HFFc6 (cell line): ENCODE measurements at regions not wholly inside any gene's neighbourhood (a gene's known extent, or its start where the extent isn't known, plus 50 kb on each side); places are given as distances from the start of the nearest gene placed in this dataset.
"Not testable (repeated sequence)": the region's sequence is repeated elsewhere in the genome, so short reads cannot be mapped to it uniquely, and the experiment has no call there.

Source experiments
- DNase-seq: peaks from one replicate; pipeline ENCODE4 v3.0.0-alpha.2; 2018
- H3K27ac Mint-ChIP-seq: 2 replicates; pipeline ENCODE4 v1.8.0; 2020; ENCODE audit warnings: mild to moderate bottlenecking, mixed read lengths
- H3K27me3 Mint-ChIP-seq: 2 replicates; pipeline ENCODE4 v1.8.0; 2021; ENCODE audit warnings: mild to moderate bottlenecking, moderate library complexity, mixed read lengths; ENCODE audit not compliant: insufficient read depth
- H3K36me3 Mint-ChIP-seq: 2 replicates; pipeline ENCODE4 v1.8.0; 2021; ENCODE audit warnings: low read depth, mixed read lengths
- H3K4me1 Mint-ChIP-seq: 2 replicates; pipeline ENCODE4 v1.8.0; 2020; ENCODE audit warnings: low read depth, mixed read lengths
- H3K4me3 Mint-ChIP-seq: 2 replicates; pipeline ENCODE4 v1.8.0; 2020; ENCODE audit warnings: mild to moderate bottlenecking, moderate library complexity, mixed read lengths
- H3K9me3 Mint-ChIP-seq: 2 replicates; pipeline ENCODE4 v1.8.0; 2020; ENCODE audit warnings: mild to moderate bottlenecking, mixed read lengths
- TF ChIP-seq, protein P1 (sequence below): fragments of 200-600 bp; sonication (generic); IDR thresholded peaks from 2 replicates; pipeline ENCODE4 v1.5.0; 2021; ENCODE audit warnings: antibody characterized with exemption, mild to moderate bottlenecking

DNA sequence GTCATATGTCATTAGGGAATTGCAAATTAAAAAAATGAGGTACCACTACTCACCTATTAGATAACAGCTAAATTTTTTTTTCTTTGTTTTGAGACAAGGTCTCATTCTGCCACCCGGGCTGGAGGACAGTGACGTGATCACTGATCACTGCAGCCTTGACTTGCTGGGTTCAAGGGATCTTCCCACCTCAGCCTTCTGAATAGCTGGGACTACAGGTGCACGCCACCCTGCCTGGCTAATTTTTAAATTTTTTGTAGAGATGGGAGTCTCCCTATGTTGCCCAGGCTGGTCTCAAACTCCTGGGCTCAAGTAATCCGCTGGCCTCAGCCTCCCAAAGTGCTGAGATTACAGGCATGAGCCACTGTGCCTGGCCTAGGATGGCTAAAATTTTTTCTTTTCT is 57.1 kb upstream of the NCOA3 start:
- Mint-ChIP-seq H3K27ac (no peak overlapping the region), H3K9me3 (no peaks in the 10 kb centered on the region), H3K27me3 (no peaks in the 10 kb centered on the region; the same call in 1 of the 2 replicates), H3K36me3 (no peaks in the 10 kb centered on the region), H3K4me1 (peaks cover 9% of the 10 kb centered on the region), H3K4me3 (no peak overlapping the region)
- TF ChIP-seq, protein P1, sequence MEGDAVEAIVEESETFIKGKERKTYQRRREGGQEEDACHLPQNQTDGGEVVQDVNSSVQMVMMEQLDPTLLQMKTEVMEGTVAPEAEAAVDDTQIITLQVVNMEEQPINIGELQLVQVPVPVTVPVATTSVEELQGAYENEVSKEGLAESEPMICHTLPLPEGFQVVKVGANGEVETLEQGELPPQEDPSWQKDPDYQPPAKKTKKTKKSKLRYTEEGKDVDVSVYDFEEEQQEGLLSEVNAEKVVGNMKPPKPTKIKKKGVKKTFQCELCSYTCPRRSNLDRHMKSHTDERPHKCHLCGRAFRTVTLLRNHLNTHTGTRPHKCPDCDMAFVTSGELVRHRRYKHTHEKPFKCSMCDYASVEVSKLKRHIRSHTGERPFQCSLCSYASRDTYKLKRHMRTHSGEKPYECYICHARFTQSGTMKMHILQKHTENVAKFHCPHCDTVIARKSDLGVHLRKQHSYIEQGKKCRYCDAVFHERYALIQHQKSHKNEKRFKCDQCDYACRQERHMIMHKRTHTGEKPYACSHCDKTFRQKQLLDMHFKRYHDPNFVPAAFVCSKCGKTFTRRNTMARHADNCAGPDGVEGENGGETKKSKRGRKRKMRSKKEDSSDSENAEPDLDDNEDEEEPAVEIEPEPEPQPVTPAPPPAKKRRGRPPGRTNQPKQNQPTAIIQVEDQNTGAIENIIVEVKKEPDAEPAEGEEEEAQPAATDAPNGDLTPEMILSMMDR = no peak
- DNase-seq = no peak

DNA sequence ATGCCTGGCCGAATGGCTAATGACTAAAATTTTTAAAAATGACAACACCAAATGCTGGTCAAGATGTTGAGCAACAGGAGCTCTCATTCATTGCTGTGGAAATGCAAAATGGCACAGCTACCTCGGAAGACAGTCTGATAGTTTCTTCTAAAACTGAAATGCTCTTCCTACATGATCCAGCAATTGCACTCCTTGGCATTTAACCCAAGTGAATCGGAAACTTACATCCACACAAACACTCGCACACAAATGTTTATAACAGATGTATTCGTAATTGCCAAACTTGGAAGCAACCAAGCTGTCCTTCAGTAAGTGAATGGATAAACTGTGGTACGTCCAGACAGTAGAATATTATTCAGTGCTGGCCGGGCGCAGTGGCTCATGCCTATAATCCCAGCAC is 56.4 kb upstream of the NCOA3 start:
- H3K4me3 Mint-ChIP-seq = no peak overlapping the region
- peaks cover 9% of the 10 kb centered on the region for H3K4me1 Mint-ChIP-seq
- DNase-seq = no peak
- H3K9me3 Mint-ChIP-seq = no peaks in the 10 kb centered on the region
- H3K36me3 Mint-ChIP-seq = no peaks in the 10 kb centered on the region
- no peaks in the 10 kb centered on the region; the same call in 1 of the 2 replicates for H3K27me3 Mint-ChIP-seq
- TF ChIP-seq, protein P1 = no peak
- no peak overlapping the region for H3K27ac Mint-ChIP-seq

DNA sequence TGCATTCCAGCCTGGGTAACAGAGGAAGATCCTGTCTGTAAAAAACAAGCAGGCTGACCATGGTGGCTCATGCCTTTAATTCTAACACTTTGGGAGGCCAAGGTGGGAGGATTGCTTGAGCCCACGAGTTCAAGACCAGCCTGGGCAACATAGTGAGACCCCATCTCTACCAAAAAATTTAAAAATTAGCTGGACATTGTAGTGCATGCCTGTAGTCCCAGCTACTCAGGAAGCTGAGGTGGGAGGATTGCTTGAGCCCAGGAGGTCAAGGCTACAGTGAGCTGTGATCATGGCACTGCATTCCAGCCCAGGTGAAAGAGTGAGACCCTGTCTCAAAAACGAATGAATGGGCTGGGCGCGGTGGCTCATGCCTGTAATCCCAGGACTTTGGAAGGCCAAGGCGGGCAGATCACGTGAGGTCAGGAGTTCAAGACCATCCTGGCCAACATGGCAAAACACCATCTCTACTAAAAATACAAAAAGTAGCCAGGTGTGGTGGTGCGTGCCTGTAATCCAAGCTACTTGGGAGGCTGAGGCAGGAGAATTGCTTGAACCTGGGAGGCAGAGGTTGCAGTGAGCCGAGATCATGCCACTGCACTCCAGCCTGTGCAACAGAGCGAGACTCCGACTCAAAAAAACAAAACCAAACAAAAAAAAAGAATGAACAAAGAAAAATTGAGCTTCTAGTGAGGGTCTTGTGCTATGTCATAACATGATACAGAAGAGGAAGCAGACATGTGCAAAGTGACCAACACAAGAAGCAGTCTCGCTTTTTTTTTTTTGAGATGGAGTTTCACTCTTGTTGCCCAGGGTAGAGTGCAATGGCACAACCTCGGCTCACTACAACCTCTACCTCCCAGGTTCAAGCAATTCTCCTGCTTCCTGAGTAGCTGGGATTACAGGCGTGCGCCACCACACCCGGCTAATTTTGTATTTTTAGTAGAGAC is 54.1 kb upstream of the NCOA3 start:
- not testable (repeated sequence) for H3K27ac Mint-ChIP-seq, H3K27me3 Mint-ChIP-seq, H3K4me3 Mint-ChIP-seq, H3K36me3 Mint-ChIP-seq, DNase-seq, H3K4me1 Mint-ChIP-seq, H3K9me3 Mint-ChIP-seq

DNA sequence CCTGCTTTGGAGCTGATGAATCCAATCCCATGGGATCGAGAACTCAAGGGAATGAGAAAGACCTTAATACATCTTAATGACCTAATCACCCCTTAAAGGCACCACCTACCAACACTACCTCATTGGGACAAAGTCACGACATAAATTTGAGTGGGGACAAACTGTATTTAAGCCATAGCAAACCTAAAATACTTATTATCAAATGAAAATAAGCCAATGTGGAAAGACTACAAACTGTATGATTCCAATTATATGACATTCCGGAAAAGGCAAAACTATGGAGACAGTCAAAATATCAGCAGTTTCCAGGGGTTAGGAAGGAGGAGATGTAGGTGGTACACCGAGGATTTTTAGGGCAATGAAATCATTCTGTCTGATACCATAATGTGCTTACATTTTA is 53.3 kb upstream of the NCOA3 start:
- H3K36me3 Mint-ChIP-seq = peaks cover 4% of the 10 kb centered on the region
- TF ChIP-seq, protein P1 = no peak
- no peak for DNase-seq
- H3K4me3 Mint-ChIP-seq = no peak overlapping the region
- H3K27me3 Mint-ChIP-seq = no peaks in the 10 kb centered on the region; the same call in 1 of the 2 replicates
- peaks cover 4% of the 10 kb centered on the region for H3K9me3 Mint-ChIP-seq
- peaks cover 10% of the 10 kb centered on the region for H3K4me1 Mint-ChIP-seq
- H3K27ac Mint-ChIP-seq = no peak overlapping the region

DNA sequence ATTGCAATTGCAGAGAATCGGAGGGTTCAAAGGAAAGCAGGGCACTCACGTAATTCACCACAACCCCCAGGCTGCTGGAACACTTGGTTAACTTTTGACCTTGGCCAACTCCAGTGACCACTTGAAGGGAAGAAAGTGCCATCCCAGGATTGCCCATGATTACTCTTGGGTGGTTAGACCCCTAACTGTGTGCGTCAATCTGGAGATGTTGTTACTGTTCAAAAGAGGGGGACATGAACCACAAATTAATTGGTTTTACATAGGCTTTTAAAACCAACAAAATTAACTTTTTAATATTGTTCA is 50.1 kb upstream of the NCOA3 start:
- Mint-ChIP-seq H3K9me3 (peaks cover 13% of the 10 kb centered on the region), H3K27me3 (no peaks in the 10 kb centered on the region; the same call in 1 of the 2 replicates), H3K27ac (no peak overlapping the region), H3K36me3 (peaks cover 11% of the 10 kb centered on the region), H3K4me3 (no peak overlapping the region), H3K4me1 (peaks cover 26% of the 10 kb centered on the region)
- no peak for DNase-seq
- TF ChIP-seq, protein P1 = no peak
